ENCODE measurements at regions not wholly inside any gene's neighbourhood (a gene's known extent, or its start where the extent isn't known, plus 50 kb on each side); places are given as distances from the start of the nearest gene placed in this dataset.

DNA sequence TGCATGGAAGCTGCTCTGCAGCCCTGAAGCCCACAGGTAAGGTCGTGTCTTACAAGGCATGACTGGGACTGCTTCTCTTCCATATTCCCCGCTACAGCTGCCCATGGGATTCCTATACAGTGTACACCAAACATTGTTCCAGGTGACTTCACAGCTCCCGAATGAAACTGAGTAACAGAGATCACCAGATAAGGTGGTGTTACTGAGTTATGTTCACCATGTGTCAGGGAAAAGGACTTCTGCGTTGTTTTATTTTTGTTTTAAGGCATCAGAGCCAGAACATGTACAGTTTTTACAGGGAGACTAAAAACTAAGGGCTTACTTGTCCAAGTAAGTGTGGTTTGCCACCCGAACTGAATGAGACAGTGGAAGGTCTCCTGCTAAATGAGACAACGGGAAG, 138.3 kb downstream of the CD83 start:
- no peak for DNase-seq

DNA sequence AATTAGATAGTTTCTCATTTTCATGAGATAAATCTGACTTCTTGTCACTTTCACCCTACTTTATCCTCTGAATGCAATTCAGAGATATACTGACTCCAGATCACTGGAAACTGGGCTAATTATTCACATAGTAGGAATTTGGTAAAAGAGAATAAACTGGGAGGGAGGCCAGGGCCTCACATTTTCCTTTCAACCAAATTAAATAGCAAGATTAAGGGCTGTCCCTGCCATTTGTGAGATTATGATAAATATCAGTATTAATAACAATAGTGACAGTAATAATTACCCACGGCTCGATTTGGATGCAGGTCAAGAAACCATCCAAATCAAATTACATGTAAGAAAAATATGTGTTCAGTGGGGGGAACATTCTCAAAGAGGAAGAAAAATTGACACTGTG, 140.5 kb downstream of the CD83 start:
- no peak for DNase-seq

DNA sequence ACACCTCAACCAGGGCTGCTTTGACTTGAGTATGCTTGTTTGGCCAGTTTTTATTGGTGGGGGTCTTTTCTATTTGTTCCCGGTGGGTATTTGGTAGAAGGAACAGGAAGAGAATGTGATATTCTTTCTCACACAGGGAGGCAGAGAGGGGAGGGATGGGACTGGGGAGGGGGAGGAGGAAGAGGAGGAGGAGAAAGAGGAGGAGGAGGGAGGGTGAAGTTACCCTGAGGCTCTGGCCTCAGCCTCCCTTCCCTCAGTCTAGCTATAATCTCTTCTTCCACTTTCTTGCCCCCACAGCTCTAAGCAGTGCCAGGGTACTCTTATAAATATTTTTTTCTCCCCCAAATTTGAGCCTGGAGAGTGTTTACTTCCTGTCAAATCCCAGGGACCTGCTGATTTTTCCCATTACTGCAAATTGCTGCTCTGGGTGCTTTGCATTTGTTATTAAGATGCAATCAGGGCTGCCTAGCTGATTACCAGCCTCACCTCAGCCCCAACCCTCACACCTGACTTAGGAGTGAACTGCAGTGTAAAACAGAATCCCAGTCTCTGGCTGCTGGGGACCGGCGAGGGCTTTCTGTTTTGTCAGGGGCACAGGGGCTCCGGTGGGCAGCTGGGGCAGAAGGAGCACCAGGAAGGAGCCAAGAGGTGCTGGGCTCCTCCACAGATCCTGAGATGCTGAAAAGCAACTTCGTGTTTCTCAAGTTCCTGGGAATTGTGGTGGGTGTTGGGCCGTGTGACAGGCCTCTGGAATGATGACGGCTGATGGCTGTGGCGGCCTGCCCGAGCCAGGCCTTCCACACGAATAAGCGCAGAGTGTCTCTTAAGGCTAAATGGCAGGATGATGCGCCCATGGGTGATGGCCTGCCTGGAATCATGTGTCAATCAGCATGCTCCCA, 141.4 kb downstream of the CD83 start:
- DNase-seq: no peak

DNA sequence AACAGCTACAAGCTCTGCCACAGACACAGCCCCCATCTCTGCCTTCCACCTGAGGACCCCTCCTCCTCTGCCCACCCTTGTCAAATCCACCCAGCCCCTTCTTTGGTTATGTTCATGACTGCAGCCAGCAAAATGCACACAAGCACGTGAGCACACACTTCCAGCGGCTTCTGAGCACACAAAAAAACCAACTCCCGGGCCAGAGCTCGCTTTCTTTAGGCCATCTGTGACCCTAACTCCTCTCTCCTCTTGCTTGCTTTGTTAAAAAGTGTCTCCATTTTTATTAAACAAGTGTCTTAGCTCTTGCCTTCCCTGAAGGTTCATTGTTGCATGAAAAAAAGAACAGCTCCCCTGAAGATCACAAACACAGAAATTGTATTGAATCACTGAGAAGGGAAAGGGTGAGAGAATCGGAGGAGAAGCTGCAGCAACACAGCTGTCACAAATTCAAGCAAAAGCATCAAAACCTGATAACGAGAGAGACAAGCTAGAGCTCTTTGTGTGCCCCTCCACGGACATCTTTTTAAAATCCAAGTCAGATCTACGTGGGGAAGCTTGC, 142.1 kb downstream of the CD83 start:
- no peak for DNase-seq

DNA sequence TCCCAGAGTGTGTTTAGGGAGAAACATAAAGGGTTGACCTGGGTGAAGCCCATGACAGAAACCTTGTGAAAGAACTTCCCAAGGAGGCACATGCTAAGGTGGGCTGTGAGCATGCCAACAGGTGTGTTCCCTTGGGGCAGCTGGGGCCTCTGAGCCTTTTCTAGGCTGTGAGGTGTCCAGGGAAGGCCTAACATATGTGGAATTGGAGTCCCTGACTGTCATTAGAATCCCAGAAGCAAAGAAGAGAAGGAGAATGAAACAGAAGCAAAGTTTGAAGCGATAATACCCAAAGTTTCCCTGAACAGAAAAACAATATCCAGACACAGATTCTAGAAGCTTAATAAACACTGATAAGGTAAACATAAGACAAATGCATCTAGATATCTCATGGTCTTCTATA, 143.3 kb downstream of the CD83 start:
- DNase-seq: no peak

DNA sequence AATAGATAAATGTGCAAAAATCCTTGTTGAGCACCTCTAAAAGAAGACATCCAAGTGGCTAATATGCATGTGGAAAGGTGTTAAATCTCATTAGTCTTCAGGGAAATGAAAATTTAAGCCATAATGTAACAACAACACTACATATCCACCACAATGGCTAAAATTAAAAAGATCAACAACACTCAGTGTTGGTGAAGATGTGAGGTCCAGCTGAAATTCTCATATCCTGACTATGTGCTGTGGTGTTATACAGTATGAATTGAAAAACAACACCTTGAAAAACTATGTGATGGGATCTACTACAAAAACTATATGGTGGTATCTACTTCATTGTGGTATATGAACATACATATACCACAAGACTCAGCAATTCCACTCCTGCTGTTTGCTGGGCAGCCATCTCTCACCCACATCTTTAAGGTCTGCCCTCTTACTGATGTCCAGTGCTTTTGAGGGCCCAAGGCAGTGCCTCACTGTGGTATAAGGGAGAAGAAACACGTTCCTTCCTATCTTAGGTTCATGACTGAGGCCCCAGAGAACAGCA, 146.4 kb downstream of the CD83 start:
- DNase-seq: no peak

DNA sequence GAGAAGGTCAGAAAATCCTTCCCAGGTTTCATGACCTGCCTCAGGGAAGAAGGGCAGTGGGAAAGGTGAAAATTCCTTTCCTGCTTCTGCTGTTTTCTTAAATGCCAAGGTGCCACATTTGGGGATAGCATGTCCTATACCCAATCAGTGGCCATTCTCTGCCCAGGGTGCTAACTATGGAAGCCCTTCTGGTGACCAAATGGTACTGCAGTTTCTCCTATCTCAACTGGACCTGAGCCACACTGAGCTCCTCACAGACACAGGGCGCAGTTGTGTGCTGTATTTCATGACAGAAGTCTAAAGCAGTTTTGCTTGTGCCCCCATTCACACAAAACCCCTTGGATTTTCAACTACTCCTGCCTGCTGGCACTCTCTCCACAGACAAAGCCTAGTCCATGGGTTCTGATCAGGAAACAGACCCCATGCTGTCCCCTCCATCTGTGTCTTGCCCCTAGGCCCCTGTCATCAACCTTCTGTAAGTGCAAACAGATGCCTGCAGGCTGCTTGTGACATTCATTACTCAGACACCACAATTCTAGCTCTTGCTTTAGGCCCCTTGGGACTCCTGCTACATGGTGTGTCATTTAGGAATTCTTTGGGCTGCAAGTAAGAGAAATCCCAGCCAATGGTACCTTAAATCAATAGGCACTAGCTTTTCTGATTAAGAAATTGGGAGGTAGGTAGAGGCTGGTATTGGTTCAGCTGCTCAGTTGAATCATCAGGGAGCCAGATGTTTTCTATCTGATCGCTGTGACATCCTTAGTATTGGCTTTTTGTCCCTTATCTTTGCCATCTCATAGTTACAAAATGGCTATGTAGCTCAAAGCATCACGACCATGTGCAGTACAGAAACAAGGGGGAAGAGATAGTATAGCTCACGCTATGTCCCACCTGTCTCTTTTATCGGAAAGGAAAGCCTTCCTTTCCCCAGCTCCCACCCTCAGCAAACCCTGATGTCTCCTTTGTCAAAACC, 147.8 kb downstream of the CD83 start:
- DNase-seq: no peak

DNA sequence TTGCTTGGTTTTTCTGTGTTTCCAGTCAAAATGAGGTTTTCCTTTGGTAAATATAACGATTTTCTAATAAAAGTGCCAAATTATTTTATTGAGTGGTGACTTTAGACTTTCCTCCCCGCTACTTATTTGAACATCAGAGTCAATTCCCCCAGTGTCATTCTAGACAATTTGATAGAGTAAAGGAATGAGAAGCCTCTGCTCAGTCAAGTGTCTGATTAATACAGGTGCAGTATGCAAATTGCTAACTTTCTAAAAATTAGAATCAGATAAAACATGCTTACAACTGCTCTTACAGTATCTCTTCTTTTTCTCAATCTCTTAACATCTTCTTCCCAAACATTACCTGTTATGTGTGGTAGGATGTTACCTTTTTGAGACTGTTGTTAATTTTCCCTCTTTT, 148.7 kb downstream of the CD83 start:
- DNase-seq: no peak

DNA sequence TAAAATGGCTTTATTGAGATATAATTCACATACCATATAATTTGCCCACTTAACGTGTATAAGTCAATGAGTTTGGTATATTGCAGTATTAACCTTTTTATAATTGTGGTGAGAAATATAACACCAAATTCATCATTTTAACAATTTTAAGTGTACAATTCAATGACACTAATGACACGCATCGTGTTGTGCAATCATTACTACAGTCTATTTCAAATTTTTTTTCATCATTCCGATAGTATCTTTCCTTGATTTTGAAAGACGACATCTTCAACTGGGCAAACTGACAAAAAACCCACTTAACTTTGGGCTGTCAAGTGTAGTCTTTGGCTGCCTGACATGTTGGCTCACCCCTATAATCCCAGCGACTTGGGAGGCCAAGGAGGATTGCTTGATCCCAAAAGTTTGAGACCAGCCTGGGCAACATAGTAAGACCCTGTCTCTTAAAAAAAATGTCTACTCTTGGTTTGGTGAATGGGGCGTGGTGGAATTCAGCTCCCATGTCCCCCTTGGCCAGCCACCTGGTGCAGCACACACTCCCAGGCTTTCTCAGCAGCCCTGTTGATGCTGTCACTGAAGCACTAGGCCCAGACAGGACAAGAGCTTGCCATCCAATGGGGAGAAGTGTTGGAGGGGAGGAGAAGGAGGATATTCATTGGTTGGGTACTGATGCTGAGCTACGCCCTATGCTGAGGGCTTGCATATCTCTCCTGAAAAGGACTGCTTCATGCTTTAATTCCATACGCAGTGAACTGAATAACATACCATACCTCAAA, 150.5 kb downstream of the CD83 start:
- no peak for DNase-seq

DNA sequence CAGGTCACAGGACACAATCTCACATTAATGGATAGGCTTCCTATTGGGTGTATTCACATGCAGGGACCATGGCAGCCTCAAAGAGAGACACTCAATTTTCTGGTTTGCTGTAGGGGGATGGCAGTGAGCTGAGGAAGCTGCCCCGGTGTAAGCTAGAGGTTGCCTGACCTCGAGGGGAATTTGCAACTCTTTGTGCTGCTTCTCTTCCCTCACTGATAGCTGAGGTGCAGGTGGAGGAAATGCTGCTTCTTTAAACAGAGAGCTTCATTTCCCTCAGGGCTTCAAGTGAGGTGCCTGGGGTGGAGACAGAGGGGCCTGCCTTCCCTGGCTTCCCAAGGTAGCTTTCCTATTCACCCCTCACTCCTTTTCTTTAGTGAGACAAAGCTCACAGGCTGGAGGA, 151.9 kb downstream of the CD83 start:
- no peak for DNase-seq

DNA sequence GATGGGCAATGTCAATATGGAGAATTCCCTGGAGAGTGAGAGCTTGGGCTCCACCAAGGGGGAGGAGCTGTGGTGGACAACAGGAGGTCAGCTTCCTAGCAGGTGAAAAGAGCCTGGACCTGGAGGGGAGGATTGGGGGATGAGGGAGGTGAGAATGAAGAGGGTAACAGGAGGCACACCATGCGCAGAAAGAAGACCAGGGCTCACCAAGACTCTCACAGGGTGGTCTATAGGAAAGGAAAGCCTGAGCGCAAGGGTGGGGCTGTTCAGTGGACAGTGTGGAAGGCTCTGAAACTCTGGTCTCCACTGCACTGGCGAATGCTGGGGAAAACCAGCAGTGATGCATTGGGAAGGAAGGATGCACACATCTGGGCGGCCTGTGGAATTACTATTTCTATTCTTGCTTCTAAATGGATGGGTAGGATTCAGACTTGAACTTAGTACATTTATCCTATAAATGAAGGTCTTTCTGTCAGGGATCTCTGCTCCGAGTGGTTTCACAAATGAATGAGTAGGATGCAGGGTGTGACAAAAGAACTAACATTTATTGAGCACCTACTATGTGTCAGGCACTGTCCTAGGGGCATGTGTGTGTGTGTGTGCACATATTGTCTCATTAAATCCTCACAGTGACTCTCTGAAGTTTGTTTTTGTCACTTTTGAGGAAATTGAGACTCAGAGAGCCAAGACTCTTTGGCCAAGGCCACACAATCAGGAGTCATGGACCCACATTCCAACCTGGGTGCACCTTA, 152.7 kb downstream of the CD83 start:
- no peak for DNase-seq

DNA sequence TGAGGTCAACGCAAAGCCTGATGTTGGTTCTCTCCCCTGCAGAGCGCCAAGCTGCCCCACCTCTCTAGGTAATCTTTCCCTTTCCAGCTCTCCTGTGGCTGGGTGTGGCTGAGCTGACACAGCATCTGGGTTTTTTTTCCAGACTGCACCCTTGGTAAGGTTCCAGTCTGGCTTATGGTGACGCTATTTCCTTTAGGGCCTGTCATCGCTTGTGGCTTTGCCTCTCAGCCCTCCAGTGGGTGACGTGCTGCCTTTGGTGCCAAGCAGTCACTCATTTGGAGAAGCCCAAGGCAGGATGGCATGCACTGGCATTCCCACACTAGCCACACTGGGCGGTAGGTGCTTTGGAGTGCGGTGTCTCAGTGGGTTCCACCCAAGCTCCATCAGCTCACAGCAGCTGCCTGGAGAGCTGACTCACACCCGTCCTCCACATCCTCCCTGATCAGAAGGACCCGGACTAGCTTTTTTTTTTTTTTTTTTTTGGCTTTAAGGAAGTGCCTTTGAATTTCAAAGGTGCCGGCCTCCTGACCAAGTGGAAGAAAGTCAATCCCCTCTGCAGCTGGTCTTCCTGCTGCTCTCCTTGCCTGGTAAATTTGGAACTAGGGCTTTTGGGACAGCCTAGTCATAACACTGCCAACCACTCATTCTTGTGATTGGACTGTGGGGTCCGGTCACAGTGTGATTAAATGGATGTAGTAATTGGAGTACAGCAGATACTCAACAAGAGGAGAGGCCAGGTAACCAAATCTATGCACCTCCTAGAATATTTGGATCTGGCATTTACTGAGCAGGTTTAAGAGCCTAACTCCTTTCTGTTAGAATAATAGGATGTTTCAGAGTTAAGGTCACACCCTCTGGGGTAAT, 153.6 kb downstream of the CD83 start:
- DNase-seq: no peak

DNA sequence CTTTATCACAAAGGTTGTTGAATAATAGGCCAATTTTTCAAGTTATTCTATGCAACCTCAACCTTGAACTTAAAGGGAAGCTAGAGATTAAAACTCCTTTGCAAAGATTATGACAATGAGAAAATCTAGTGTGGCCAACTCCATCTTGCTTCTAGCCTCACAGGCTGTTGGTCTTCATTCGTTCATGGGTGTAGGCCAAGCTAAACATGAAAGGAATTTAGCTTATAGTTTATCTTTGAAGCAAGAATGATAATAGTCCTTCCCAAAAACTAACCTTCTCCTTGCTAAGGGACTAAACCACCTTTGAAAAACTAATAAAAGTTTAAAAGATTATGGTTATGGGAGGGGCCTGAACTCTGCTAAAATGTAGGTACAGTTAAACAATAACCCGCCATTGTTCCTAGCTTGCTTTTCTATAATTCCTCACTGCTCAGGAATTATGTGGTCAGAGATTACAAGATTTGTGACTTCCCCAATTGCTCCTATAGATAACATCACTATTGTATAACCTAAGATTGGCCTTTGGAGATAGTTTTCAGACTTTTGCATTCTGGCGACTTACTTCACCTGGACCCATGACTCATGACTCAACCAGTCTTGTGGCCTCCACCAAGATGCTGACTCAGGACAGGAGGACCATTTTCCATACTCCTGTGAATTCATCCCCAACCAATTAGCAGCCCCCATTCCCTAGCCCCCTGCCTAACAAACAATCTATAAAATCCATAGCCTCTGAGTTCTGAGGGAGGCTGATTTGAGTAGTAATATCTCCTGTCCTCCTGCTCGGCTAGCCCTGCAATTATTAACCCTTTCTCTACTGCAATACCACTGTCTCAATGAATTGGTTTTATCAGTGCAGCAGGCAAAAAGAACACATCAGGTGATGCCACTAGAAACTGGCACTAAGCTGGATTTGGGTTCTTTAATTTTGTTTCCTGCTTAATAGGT, 154.5 kb downstream of the CD83 start:
- no peak for DNase-seq

DNA sequence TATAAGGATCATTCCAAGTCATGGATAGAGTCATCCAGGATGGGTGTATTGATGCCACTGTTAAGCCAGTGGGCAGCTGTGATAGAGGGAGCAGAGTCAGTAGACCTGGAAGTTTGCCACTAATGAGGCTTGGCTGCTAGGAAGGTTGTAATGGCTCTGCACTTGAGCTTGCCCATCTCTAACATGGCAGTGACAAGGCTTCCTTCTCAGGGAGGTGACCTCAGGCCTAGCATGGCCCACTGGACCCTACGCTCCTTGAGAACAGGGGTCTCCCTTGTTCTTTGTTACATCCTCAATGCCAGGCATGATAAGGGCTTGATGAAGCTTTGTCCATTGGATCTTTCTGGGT, 155.1 kb downstream of the CD83 start:
- DNase-seq: no peak

DNA sequence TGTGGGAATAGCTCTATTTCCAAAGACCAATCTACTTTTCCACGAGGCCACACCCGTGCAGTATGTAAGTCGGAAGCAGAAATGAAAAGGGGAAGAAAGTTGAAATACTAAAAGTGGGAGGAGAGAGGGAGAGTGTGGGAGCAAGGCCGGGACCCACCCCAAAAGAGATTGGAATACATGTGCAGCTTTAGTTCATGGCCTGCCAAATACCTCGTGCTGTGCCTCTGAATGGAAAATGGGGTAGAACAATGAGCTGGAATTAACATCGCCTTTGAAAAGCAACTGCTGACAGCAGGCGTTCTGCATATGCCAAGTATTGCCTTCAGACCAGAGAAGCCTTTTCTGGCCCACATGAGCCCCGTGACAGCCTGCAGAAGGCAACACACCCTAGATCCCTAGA, 155.6 kb downstream of the CD83 start:
- no peak for DNase-seq

DNA sequence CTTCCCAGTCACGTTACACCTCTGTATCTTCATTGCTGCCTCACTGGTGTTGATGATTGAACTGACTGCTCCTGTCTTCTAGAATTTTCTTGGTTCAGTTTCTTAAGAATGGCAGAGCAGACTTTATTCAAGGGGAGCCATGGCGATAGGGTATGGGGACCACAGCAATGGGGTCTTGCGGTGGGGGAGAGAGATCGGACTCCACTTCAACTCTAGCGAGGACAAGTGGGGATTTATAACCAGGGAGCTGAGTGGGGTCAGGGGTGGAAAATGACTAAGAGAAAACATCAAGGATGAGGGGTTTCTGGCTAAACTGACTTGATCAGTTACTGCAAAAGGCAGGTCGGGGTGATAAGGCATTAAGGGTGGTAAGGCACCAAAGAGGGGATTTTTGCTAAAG, 156.4 kb downstream of the CD83 start:
- DNase-seq: no peak

DNA sequence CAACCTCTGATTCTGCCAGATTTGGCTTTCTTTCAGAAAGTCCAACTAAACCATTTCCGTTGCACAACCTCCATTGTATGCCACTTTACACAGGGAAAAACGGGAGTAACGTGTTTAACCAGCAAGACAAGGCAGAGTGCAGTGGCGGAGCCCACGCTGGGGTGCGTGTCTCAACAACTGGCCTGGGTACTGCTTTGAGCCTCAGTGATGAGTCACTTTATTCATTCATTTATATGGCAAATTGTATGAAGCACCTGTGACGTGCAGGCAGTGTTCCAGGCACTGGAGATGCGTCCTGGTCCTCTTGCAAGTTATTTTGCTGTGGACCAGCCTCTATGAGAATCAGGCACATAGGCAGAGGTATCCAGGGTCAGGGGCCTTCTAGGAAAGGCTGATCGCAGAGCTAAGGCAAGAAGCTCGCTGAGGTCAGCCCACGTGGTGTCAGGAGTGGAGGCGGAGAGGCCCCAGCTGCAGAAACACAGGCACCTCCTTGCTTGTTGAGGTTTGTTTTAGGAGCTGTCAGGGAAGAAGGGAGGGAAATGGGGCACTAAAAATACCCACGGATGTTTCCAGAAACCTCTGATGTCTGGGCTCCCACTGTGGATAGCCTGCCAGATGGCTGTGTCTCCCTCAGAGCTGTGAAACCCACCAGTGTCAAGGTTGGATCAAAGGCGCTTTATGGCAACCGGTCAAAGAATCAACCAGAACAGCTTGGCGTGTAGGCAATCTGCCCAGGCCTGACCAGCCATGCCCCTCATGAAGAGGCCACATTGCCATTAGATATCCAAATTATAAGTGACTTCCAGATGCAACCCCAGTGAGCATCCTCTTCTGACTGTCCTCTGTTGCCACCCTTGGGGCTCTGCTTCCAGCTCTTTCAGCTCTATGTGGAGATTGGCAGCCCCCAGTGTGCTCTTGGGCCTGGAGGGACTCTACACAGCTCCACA, 157.2 kb downstream of the CD83 start:
- DNase-seq: no peak

DNA sequence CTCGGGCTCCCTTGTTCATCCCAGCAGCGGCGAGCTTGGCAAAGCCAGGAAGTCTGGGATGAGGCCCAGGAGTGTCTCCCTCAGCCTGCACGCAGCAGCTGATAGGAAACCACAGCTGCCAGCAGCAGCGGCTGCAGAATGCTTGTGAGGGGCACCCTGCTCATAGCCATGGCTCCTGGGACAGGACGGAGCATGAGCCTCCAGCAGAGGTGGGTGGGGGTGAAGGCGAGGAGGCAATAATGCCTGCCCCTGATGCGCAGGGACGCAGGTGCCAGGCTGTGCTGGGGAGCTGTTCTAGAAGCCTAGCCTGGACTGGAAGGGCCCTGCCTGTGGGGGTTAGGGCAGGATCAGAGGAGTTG, 157.9 kb downstream of the CD83 start:
- DNase-seq: no peak
